ENCODE measurements at regions not wholly inside any gene's neighbourhood (a gene's known extent, or its start where the extent isn't known, plus 50 kb on each side); places are given as distances from the start of the nearest gene placed in this dataset.

GRCh38 chr7:70994176-70994575, 137.8 kb upstream of the GALNT17 start:
- no peak for DNase-seq

GRCh38 chr7:70997261-70997660, 134.7 kb upstream of the GALNT17 start:
- DNase-seq = no peak

- no peak for DNase-seq
Observed at GRCh38 chr7:71005109-71005508, 126.8 kb upstream of the GALNT17 start.

GRCh38 chr7:71009636-71010035, 122.3 kb upstream of the GALNT17 start:
- DNase-seq = no peak

GRCh38 chr7:71015252-71015900, 116.6 kb upstream of the GALNT17 start:
- no peak for DNase-seq

GRCh38 chr7:71016401-71016800, 115.5 kb upstream of the GALNT17 start:
- no peak for DNase-seq

GRCh38 chr7:71017602-71018001, 114.3 kb upstream of the GALNT17 start:
- DNase-seq = no peak

GRCh38 chr7:71019706-71020105, 112.2 kb upstream of the GALNT17 start:
- DNase-seq = no peak

- DNase-seq = no peak
Observed at GRCh38 chr7:71021131-71021530, 110.8 kb upstream of the GALNT17 start.

- DNase-seq = no peak
Observed at GRCh38 chr7:71026680-71027079, 105.3 kb upstream of the GALNT17 start.

- no peak for DNase-seq
Observed at GRCh38 chr7:71034243-71034642, 97.7 kb upstream of the GALNT17 start.

- no peak for DNase-seq
Observed at GRCh38 chr7:71042591-71042990, 89.4 kb upstream of the GALNT17 start.

- no peak for DNase-seq
Observed at GRCh38 chr7:71050492-71050891, 81.5 kb upstream of the GALNT17 start.

- no peak for DNase-seq
Observed at GRCh38 chr7:71055504-71055903, 76.4 kb upstream of the GALNT17 start.

GRCh38 chr7:71077743-71078476, 54.0 kb upstream of the GALNT17 start:
- no peak for DNase-seq

All from effector CD4-positive, alpha-beta T cell (primary cell).